Fibroblast of the conjunctiva (primary cell): ENCODE measurements at regions not wholly inside any gene's neighbourhood (a gene's known extent, or its start where the extent isn't known, plus 50 kb on each side); places are given as distances from the start of the nearest gene placed in this dataset.

Source experiments
- DNase-seq: peaks from one replicate; pipeline ENCODE4 v3.0.0-alpha.2; 2010; ENCODE audit warnings: low read depth

DNA sequence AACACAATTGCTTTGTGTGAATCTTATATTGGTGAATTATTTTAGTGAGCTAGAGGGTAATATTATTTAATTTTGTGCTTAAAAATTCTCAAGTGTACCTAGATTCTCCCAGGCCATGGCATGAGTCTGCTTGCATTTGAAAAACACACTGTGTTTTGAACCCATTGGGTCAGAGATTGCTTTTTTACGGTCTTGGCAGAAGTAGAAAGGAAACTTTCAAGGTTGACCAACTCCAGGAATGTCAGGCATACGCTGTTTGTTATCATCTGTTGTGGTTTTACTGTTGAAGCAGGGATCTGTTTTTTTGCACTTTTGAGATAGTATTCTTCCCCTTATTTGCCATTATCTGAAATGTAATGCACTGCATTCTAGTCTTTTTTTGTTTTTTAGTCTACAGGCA, 377.4 kb downstream of the RPRM start:
- DNase-seq: no peak

DNA sequence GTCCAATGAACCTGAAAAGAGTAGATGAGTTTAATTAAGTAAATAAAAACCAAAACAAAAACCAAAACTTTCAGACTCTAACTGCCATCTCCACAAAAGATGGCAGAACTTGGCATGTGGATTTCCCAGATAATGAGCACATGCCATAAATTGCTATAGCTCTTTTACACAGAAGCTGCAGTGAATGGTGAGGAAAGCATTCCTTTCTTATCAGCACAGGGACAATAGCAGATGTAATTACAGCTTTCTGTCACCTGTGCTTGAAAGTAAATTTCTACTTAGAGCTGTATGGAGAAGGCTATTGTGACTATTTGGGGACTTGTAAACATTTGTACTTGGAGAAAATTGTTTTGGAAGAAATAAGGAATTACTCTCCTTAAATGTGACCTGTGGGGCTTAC, 378.4 kb downstream of the RPRM start:
- DNase-seq: no peak

DNA sequence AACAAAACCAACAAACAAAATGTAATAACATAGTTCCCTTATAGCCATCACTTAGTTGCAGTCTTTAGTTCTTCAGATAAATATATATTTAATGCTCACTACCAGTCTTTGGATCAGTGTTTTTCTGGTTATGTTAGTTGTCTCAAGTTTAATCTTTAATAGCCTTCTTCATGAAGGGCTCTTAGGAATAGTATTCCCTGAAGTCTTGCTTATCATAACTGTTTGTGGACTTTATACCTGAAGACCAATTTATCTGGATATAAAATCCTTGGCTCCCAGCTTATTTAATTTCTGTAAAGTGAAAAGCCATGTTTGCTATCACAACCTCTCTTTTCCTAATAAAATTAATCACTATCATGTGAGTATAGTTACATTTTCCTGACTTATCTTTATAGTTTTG, 379.7 kb downstream of the ARL6IP6 start:
- DNase-seq: no peak

DNA sequence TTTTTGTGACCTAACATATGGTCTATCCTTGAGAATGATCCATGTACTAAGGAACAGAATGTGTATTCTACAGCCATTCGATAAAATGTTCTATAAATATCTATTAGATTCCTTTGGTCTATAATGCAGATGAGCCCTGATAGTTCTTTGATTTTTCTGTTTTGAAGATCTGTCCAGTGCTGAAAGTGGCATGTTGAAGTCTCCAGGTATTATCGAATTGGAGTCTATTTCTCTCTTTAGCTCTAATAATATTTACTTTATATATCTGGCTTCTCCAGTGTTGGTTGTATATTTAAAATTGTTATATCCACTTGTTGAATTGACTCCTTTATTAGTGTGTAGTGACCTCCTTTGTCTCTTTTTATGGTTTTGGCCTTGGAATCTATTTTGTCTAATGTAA, 377.9 kb downstream of the ARL6IP6 start:
- no peak for DNase-seq

DNA sequence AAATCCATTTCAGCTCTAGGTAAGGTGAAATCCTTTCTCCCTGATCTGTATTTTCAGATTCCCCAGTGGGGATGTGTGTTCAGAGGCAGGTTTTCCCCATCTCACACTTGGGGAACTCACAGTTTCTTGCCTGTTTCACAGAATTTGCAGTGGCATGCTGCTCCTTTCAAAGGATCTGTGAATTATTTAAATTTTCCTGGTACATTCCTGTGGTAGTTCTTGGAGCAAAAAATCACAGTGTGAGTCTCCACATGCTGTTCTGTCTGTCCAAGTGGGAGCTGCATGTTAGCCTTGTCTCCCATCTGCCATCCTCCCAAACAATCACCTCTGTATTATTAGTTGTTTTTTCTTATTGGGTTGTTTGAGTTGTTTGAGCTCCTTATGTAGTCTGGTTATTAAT, 372.9 kb downstream of the ARL6IP6 start:
- no peak for DNase-seq

DNA sequence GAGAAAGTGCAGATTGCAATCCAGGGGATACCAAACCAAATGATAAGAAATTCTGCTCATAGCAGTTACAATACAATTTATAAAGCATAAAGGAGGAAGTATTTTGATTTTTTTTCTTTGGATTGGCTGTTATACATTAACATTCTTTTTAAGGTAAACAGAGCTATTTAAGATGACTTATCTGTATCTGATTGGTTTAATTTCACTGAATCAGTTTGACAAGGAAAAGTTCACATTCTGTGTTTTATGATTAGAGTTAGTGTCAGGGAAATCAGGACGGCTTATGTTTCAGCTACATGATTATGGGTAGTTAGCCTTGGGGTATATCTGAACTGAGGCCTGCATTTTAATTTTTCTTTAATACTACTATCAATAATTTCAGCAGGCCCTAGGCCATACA, 360.9 kb downstream of the ARL6IP6 start:
- DNase-seq: no peak

DNA sequence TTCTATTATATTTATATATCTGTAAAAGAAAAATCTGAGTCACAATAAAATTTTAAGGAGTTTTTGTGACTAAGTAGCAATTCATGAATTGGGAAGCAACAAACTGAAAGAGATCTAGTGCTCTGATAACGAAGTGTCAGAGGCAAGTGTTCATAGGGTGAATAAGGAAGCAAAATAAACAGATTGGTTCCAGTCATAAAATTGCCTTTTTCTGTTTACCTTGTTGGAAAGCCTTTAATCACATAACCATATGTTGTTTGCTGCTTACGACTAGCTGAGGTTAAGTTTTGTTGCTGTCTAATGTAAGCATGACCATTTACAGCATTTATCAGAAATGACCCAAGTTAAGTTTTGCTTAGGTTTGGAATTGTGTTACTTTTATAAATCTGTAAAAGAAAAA, 358.9 kb downstream of the ARL6IP6 start:
- no peak for DNase-seq

DNA sequence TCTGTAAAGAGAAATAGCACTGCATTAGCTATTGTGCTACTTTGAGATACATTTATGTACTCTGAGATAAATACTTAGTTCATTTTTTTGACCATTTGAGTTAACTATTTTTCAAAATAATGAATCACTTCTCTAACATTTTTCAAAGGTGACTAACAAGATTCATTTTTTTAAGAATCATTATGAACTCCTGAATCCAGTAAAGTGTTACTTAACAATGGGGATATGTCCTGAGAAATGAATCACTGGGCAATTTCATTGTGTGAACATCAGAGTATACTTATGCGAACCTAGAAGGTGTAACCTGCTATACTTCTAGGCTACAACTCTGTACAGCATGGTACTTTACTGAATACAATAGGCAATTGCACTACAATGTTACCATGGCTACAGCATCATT, 355.8 kb downstream of the ARL6IP6 start:
- DNase-seq: no peak

DNA sequence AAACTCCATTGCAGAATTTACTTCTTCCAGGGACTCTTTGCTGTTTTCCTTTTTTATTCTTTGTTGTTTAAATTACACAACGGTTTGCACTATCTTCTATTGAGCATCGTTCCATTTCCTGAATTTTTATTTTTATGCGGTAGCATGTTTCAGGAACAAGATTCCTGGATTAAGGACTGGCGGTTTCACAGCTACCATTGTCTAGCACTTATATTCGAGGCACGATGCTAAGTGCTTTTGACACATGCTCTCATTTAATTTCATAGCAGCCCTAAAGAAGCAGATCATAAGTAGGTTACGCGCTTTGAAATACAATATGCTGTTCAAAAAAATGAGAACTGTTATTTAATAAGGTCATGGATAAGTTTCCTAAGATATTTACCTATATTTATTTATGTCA, 354.4 kb downstream of the ARL6IP6 start:
- no peak for DNase-seq

DNA sequence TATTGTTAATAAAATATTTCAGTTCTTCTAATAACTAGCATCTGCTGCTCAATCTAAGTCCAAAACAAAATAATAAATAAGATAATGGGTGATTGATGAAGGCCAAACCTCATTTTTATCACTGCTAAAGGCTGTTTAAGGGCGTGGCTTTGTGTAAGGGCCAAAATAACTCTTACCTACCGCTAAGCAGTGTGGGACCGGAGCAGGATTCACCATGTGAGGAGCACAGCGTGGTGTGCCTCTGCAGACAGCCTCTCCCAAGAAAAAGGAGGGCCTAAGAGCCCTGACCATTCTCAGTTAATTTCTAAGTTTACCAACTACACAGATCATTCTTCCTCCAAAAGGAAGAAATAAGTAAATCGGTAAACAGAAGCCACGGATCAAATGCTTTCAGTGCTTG, 353.7 kb downstream of the ARL6IP6 start:
- DNase-seq: no peak

DNA sequence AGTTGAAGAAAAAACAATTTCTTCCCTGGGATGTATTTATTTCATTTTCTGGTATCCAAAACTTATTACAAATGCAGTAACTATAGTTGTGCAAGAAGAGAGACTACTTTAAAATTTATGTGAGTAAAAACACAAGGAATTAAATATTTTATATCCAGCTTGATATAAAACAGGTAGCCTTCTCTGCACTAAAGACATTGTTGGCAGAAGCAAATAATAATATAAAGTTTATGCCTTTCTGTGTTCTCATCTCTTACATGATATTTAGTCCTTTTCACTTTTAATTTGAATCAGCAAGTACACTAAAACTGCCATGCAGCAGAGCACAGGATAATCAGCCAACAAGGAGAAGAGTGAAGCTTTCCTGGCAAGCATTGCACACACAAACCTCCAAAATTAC, 352.7 kb downstream of the ARL6IP6 start:
- no peak for DNase-seq

DNA sequence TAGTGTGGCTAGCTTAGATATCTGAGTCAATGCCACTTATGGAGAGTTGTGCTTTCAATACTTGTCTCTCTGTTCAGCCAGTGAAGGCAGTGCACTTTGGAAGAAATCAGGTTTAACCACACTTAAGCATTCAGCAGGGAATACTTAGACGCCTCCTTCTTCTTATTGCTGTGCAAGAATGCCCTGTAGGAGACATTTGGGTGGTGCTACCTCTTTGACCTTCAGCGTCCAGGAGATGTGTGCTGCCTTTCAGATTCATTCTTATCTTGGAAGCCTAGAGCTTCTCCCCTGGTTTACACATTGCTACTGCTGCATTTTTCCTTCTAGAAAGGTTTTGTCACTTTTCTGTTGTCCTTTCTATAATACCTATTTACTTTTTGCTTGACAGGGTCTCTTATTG, 350.5 kb downstream of the ARL6IP6 start:
- no peak for DNase-seq

DNA sequence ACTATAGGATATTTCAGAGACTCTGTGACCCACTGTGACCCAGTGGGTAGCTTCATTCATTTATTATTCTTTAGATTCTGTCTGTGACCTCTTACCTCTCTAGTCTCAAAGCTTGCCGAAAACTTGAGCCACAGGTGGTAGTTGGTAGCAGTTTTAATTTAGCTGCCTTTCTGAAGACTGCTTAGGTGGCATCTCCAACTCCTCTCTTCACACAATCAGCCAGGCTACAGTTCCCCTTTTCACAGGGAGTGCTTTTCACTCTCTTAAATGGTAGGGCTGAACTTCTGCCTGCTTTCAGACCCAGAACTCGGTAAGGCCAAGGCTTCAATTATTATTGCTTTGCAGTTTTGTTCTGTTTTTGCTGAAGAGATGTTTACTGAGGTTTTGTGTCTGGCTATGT, 349.6 kb downstream of the ARL6IP6 start:
- no peak for DNase-seq

DNA sequence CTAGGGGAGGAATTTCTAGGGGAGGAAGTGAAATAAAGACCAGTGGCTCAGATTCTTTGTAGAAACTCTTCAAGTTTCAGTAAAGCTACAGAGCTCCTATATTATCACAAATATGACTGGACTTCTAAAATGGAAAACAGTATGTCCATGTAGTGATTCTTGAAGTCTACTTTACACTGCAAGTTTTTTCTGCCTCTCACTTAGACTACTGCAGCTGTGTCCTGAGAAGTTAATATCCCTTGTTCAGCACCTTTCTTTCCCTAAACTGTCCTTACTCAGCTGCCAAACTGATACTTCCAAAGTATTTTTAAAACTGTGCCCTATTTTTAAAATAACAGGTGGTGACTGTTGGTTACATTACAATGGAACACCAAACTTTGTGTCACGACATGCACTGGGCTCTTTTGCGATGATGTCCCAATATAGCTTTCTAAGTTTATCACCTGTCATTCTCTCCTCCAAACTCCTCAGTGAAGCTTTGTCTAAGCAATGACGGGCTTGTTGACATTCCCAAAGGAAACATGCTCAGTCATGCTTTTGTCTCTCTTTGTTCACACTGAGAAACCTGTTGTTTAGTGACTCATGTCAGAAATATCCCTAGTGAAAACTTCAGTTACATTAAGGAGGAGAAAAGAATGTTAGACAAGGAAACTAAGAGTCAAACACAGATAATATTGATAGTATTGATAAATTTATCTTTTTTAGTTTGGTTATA, 341.1 kb downstream of the ARL6IP6 start:
- no peak for DNase-seq

DNA sequence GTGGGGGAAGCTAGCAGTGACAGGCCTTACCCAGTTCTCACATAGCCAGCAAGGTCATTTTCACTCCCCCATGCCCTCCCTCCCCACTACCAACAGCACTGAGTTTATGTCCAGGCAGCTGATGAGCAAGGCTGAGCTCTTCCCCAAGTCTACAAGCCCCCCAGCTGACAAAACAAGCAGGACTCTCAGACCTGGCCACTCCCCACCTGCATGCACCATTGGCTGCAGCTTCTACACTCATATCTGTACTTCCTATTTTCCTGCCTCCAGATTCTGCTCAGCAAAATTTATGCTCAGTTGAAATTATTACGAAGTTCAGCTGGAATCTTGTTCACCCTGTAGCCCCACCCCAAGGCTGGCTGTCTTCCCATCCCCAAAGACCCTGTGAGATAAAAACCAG, 339.3 kb downstream of the ARL6IP6 start:
- DNase-seq: no peak

DNA sequence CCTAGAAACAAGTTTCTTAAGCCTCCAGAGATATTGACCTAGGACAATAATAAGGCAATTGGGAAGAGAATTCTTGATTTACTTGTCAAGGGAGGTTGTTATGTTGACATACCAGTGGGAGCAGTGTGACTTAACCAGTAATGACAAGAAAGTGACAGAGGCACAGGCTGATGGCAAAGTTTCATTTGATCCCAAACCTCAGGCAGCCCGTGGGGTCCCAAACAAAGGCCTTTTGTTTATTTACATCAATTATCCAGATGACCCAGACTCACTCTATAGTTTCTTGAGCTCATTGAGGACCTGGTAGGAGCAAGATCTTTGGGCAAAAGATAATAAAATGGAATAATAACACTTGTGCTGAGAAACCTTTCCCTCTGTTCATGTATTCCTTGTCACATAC, 336.8 kb downstream of the ARL6IP6 start:
- no peak for DNase-seq

DNA sequence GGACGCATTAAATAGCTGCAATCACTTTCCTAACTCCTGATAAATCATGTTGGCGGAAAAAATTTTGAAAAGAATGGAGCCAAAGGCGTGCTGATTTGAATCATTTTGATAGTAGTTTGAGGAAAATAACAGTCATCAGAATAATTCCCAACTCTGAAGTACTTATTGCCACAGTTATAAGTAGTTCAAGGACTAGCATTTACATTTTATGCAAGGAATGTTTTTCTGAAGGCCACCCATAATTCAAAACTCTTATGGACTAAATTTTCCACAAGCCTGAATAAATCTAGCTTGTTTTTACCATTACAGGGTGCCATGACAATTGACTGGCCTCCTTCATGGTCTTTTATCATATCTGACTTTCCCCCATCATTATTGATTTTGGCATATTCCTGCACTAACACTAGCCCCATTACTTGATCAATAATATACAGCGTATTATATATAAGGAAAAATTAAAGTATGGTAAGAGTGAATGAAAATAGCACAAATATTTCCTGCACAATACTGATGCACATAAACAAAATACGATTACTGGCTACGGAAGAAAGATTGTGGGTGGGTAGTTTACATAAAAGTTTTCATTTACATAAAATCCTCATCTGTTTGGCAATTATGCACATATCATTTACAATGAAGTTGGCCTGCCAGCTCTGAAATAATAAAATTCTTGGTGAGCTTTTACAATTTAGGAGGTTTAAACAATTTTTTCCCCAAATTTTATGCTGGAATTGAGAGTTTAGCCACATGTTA, 334.6 kb downstream of the ARL6IP6 start:
- DNase-seq: no peak

DNA sequence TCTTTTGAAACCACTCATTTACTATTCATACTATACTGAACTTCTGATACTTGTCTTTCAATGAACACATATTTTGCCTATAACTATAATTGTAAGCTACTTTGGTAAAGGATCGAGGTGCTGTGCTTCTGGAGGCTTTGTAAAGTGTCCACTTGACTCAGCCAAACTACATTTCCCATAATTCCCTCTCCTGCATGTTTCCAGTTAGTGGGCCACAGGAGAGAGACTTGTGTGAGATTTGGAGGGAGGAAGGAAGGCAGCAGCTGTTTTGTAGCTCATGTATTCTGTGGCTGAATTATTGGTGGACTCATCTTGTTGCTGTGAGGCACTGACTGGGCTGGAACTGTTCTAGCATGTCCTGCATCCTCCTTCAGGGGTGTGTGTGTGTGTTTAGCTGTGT, 328.8 kb downstream of the ARL6IP6 start:
- DNase-seq: no peak

DNA sequence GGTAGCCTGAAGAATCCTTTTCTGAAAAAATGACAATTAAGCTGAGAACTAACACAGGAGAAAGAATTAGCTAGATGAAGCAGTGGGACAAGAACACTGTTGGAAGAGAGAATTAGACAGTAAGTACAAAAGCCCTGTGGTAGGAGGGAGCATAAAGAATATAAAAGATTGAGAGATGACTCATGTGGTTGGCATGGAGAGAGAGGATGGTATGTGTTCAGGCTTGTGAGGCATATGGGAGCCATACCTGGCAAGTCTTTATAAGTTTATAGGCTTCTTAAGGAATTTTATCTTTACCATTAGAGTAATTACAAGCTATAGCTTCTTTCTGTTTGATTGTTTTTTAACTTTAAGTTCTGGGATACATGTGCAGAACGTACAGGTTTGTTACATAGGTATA, 325.0 kb downstream of the ARL6IP6 start:
- no peak for DNase-seq

DNA sequence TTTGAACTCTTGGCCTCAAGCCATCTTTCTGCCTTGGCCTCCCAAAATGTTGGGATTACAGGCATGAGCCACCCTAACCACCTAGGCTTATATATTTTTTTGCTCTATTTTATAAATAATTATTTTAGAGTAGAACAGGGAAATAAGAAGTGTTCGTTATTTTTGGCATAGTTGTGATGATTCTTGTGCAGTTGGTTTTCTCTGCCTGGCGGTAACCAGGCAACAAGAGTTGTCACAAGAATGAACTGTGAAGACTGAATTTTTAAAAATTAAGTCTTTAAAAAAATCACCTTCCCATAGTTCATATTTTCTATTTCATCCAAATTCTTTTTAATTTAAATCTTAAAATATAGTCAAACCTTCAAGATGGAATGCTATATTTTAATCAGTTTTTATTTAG, 310.2 kb downstream of the ARL6IP6 start:
- no peak for DNase-seq

DNA sequence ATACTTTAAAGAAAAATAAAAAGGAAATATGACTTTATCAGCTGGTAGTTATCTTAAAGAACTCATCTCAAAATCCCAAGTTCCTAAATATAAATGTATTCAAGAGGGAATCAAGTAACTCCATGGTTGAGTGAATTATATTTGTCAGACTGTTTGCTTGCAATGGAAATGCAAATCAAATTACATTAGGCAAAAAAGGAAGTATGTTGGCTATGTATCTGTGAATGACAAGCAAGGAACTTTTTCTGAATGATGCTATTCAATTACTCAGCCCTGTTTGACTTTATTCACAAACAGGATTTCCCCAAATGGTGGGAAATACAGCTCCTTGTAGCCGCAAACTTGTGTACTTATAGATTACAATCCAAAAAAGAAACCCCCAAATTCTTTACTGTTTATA, 309.1 kb downstream of the ARL6IP6 start:
- DNase-seq: no peak

DNA sequence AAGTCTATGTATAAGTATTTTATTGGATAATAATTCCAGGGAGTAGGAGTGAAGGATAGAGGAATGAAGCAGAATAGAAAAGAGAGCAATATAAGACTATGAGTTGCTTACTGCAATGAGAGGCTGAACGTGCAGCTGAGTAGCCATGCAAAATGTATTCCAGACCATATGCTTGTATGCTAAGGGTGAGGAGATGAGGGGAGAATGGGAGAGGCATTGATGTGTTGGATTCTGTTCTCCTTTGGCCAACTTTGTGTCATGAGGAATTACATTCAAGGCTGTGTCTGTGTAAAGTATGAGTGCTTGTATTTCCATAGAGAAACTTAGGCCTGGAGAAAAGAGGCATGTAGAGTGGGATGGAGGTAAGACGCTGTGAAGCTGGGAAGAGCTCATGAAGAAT, 301.8 kb downstream of the ARL6IP6 start:
- DNase-seq: no peak

DNA sequence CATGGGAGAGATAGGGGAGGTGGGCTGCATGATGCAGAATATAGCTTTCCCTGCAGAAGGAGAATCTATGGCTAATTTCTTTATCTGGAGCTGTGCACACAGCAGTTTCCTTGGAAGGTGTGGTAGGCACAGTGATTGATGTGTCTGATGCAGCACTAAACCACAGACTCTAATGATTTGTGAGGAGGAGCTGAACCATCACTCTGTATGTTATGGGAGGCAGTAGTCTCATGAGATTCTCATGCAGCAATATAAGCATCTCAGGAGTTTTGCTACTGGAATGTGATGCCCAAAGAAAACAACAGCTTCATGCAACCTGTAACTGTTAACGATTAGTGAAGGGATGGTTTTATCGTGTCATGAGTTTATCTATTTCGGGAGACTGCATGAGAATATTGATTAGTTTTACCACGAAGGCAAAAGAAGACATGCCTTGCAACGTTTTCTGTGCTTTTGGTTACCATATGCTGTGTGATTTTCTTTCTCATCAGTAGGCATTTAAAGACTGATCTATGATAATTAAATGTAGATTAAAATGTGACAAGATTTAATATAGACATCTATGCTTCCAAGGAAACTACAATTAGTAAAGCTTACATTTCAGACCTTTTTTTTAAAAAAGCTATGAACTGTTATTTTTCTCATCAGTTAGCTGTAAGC, 286.8 kb downstream of the ARL6IP6 start:
- no peak for DNase-seq

DNA sequence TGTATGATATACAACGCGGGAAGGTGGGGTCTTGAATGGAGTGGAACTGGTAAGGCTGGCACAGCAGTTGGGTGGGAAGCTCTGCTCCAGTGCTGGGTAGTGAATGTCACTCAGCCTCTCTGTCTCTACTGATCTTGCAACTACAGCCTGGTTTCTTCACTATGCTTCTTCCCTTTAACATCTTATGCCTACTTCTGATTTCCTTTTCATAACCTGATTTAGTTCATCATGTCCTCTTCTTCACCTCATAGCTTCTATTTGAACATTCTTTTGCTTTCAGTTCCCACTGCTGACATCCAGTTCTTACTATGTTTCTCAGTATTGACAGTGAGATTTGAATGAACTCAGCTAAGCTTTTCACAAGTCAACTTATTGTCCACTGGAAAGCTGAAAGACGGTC, 286.2 kb downstream of the ARL6IP6 start:
- no peak for DNase-seq
